ENCODE measurements at regions not wholly inside any gene's neighbourhood (a gene's known extent, or its start where the extent isn't known, plus 50 kb on each side); places are given as distances from the start of the nearest gene placed in this dataset.

GRCh38 chr20:55342822-55343221, 662.5 kb downstream of the CBLN4 start:
- Histone ChIP-seq H4K20me1 (replicated peaks; ENCODE audit: insufficient read depth) (no peaks in the 10 kb centered on the region), H3K27me3 (ENCODE audit: insufficient read depth) (no peaks in the 10 kb centered on the region), H3K79me2 (replicated peaks; ENCODE audit: insufficient read depth) (no peaks in the 10 kb centered on the region), H3K4me1 (ENCODE audit: insufficient read depth) (no peaks in the 10 kb centered on the region), H3K9me2 (ENCODE audit: insufficient read depth) (no peaks in the 10 kb centered on the region), H3K4me3 (no peak overlapping the region), H3K4me2 (no peak overlapping the region), H3K36me3 (ENCODE audit: insufficient read depth) (peaks cover 10% of the 10 kb centered on the region; the same call in 1 of the 2 replicates), H3F3A (replicated peaks; ENCODE audit: low read depth) (no peaks in the 10 kb centered on the region), H2AFZ (no peak overlapping the region), H3K27ac (ENCODE audit: low read depth) (no peak overlapping the region)
- H3K4me3 Mint-ChIP-seq: no peak overlapping the region
- TF ChIP-seq CREB1 (CRISPR knock-in tag; IDR thresholded peaks at IDR 0.05; ENCODE audit: low read depth) (no peak), ZNF462 (CRISPR knock-in tag; IDR thresholded peaks at IDR 0.05) (no peak), STAT1 (IDR thresholded peaks at IDR 0.05; ENCODE audit: unreplicated experiment) (no peak), NANOG (IDR thresholded peaks at IDR 0.05; ENCODE audit: borderline replicate concordance) (no peak), ZNF114 (CRISPR knock-in tag; IDR thresholded peaks at IDR 0.05) (no peak), REST (IDR thresholded peaks at IDR 0.05; ENCODE audit: unreplicated experiment) (no peak), ETS1 (IDR thresholded peaks at IDR 0.05) (no peak), JUNB (IDR thresholded peaks at IDR 0.05; ENCODE audit: unreplicated experiment) (no peak), POLR2AphosphoS5 (IDR thresholded peaks at IDR 0.05; ENCODE audit: low read depth) (no peak), CTCF (conservative IDR thresholded peaks at IDR 0.05; ENCODE audit: low read depth in 2 of 2) (no peak), ZNF331 (CRISPR knock-in tag; IDR thresholded peaks at IDR 0.05; ENCODE audit: low read depth) (no peak), EZH2phosphoT487 (IDR thresholded peaks at IDR 0.05; ENCODE audit: unreplicated experiment) (no peak), EZH2 (IDR thresholded peaks at IDR 0.05; ENCODE audit: low read depth, unreplicated experiment) (no peak)
- H3K36me3 Mint-ChIP-seq (ENCODE audit: low read depth): peaks cover 28% of the 10 kb centered on the region
- H3K27me3 Mint-ChIP-seq (ENCODE audit: insufficient read depth, low read depth, poor library complexity): no peaks in the 10 kb centered on the region
- no peak overlapping the region for H3K27ac Mint-ChIP-seq
- H3K9me3 Mint-ChIP-seq: peaks cover 93% of the 10 kb centered on the region
- ATAC-seq: no peak
- H3K4me1 Mint-ChIP-seq: no peaks in the 10 kb centered on the region
- no peak for DNase-seq (ENCODE audit: low spot score)

All from GM23338 (cell line).